Heart left ventricle (tissue), 13 donors: ENCODE measurements at regions not wholly inside any gene's neighbourhood (a gene's known extent, or its start where the extent isn't known, plus 50 kb on each side); places are given as distances from the start of the nearest gene placed in this dataset.

ENCODE experiments used
- CTCF ChIP-seq, 12 donors: fragments of 200-600 bp; sonication (generic) in 4 of 12; IDR thresholded peaks; one replicate each; pipeline versions ENCODE4 v1.5.0 to v1.8.0; 2018 to 2022; ENCODE audit warnings: antibody characterized with exemption in 12 of 12, mild to moderate bottlenecking in 5 of 12
- POLR2A ChIP-seq, 2 donors: fragments of 450-650 bp; IDR thresholded peaks; one replicate each; pipeline ENCODE4 v1.6.1; 2017; ENCODE audit warnings: antibody characterized with exemption in 2 of 2, mild to moderate bottlenecking in 2 of 2, moderate library complexity in 2 of 2
- donor health status: ischemic (EF 13 %, LVEDD 7.1; RV severe dilation, severe dysfunction).
- donor health status: DM: no; HTN: yes; CAD: no.
- donor health status: DM: no; HTN: no; CAD: no.
- donor health status: ischemic (EF 25% LVEDD 6.9; RV normal size, moderate dysfunction).
- donor health status: ischemic (EF 25% LVEDD 5.7; RV mildly dilated, moderate dysfunction).
- donor health status: ischemic (EF 35%, LVEDD 5.7; RV mildly dilated, moderate dysfunction).
- donor health status: nonischemic (EF 11% LVEDD 7.7; RV severe dilation, severe dysfunction).
- donor health status: DM: yes; HTN: yes; CAD: no.
- donor health status: PGD.
- donor health status: ischemic (EF 29% LVEDD 5.4; RV normal size, mild dysfunction).
- donor health status: nonischemic (EF 23%, LVEDD 6.1; RV moderate dilation, normal function).

GRCh38 chr10:131629026-131629770 lies 271.6 kb upstream of the PPP2R2D start:
- TF ChIP-seq CTCF (IDR thresholded peaks at IDR 0.05) (no peak), POLR2A (IDR thresholded peaks at IDR 0.05) (no peak)
